ENCODE measurements at regions not wholly inside any gene's neighbourhood (a gene's known extent, or its start where the extent isn't known, plus 50 kb on each side); places are given as distances from the start of the nearest gene placed in this dataset.

- TF ChIP-seq, protein P1, sequence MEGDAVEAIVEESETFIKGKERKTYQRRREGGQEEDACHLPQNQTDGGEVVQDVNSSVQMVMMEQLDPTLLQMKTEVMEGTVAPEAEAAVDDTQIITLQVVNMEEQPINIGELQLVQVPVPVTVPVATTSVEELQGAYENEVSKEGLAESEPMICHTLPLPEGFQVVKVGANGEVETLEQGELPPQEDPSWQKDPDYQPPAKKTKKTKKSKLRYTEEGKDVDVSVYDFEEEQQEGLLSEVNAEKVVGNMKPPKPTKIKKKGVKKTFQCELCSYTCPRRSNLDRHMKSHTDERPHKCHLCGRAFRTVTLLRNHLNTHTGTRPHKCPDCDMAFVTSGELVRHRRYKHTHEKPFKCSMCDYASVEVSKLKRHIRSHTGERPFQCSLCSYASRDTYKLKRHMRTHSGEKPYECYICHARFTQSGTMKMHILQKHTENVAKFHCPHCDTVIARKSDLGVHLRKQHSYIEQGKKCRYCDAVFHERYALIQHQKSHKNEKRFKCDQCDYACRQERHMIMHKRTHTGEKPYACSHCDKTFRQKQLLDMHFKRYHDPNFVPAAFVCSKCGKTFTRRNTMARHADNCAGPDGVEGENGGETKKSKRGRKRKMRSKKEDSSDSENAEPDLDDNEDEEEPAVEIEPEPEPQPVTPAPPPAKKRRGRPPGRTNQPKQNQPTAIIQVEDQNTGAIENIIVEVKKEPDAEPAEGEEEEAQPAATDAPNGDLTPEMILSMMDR (IDR thresholded peaks at IDR 0.05) = no peak
- TF ChIP-seq EZH2 (IDR thresholded peaks at IDR 0.05; ENCODE audit: borderline replicate concordance, insufficient read depth, low read depth, low read length, poor library complexity, severe bottlenecking) = no peak
Measured at GRCh38 chr2:217440000-217440399, 562.8 kb downstream of the TNS1 start.
